GM12872 (cell line): ENCODE measurements at regions not wholly inside any gene's neighbourhood (a gene's known extent, or its start where the extent isn't known, plus 50 kb on each side); places are given as distances from the start of the nearest gene placed in this dataset.

Experiments
- TF ChIP-seq, protein P1 (sequence below): IDR thresholded peaks from 3 replicates; pipeline ENCODE4 v1.5.1; 2011; ENCODE audit warnings: low read depth, mild to moderate bottlenecking, low read length, moderate library complexity; ENCODE audit not compliant: insufficient read depth

DNA sequence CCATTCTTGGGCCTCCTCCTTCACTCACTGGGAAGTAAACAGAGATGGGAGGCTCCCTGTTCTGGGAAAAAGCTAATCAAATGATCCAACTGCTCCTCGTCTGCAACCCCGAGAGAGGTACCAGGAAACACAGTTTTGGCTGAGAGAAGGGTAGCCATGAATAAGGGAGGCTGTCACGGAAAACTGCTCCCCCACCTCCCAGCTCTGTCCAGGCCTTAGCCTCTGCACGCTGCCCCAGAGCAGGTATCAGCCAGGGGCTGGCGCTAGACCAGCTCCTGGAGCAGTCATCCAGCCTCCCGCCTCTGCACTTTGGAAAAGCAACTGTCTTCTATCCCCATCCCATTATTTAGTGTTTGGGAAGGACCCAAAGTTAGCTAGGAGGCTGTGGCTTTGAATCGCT is 266.1 kb downstream of the NDUFS4 start:
- TF ChIP-seq, protein P1, sequence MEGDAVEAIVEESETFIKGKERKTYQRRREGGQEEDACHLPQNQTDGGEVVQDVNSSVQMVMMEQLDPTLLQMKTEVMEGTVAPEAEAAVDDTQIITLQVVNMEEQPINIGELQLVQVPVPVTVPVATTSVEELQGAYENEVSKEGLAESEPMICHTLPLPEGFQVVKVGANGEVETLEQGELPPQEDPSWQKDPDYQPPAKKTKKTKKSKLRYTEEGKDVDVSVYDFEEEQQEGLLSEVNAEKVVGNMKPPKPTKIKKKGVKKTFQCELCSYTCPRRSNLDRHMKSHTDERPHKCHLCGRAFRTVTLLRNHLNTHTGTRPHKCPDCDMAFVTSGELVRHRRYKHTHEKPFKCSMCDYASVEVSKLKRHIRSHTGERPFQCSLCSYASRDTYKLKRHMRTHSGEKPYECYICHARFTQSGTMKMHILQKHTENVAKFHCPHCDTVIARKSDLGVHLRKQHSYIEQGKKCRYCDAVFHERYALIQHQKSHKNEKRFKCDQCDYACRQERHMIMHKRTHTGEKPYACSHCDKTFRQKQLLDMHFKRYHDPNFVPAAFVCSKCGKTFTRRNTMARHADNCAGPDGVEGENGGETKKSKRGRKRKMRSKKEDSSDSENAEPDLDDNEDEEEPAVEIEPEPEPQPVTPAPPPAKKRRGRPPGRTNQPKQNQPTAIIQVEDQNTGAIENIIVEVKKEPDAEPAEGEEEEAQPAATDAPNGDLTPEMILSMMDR: no peak

DNA sequence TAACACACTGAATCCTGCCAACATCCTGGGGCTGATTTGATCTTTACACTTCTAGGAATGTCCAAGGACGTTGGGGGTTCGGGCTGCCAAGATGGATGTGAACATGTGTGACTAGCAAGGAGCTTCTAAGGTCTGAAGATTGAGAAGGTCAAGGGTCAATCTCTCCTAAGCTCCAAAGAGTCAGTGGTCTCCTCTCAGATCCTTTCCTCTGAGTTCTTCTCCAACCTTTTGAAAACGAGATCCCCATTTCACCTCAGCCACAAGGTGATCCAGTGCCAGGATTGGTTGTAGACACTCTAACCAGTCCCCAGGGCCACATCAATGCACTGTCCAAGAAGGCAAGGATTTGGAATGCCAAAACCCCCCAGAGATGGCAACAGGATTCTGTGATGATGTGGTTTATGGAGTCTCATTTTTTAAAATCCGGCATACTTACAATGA is 266.8 kb downstream of the NDUFS4 start:
- TF ChIP-seq, protein P1: no peak

DNA sequence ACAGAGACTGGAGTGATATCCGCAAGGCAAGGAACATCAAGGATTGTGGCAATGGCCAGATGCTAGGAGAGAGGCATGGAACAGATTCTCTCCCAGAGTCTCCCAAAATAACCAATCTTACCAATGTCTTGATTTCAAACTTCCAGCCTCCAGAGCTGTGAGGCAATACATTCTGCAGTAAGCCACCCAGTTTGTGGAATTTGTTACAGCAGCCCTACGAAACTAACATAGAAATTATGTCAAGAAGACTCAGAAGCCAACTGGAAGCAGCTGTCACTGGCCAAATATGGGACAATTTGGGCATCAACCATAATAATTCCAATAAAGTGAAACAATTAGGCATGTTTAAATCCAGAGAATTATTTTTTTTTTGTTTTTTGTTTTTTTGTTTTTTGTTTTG is 271.1 kb downstream of the NDUFS4 start:
- TF ChIP-seq, protein P1: no peak
